HG02885 (cell line): ENCODE measurements at regions not wholly inside any gene's neighbourhood (a gene's known extent, or its start where the extent isn't known, plus 50 kb on each side); places are given as distances from the start of the nearest gene placed in this dataset.
"Not testable (repeated sequence)": the region's sequence is repeated elsewhere in the genome, so short reads cannot be mapped to it uniquely, and the experiment has no call there.

Experiments used
- ATAC-seq: cut with Tn5 transposase; IDR thresholded peaks from one replicate; pipeline ENCODE4 v1.9.1; 2021; ENCODE audit warnings: mild to moderate bottlenecking; ENCODE audit not compliant: unreplicated experiment, poor library complexity

- no peak for ATAC-seq
Observed at GRCh38 chr3:163384383-163384782, 1693.9 kb downstream of the SI start.

- ATAC-seq, result no peak
Observed at GRCh38 chr3:163382183-163382582, 1696.1 kb downstream of the SI start.

- no peak for ATAC-seq
Observed at GRCh38 chr3:163368168-163368567, 1710.1 kb downstream of the SI start.

GRCh38 chr3:163364717-163365116 is 1713.6 kb downstream of the SI start:
- no peak for ATAC-seq

GRCh38 chr3:163362151-163362550 is 1716.1 kb downstream of the SI start:
- ATAC-seq, result no peak

- ATAC-seq, result not testable (repeated sequence)
Observed at GRCh38 chr3:163361357-163361878, 1716.9 kb downstream of the SI start.

- no peak for ATAC-seq
Observed at GRCh38 chr3:163347944-163348343, 1730.4 kb downstream of the SI start.

- no peak for ATAC-seq
Observed at GRCh38 chr3:163335429-163335828, 1742.9 kb downstream of the SI start.

GRCh38 chr3:163328680-163329079 is 1749.6 kb downstream of the SI start:
- ATAC-seq, result no peak

- no peak for ATAC-seq
Observed at GRCh38 chr3:163327086-163327485, 1751.2 kb downstream of the SI start.

- no peak for ATAC-seq
Observed at GRCh38 chr3:163315786-163316185, 1762.5 kb downstream of the SI start.

- ATAC-seq, result no peak
Observed at GRCh38 chr3:163306405-163306804, 1771.9 kb downstream of the SI start.

- no peak for ATAC-seq
Observed at GRCh38 chr3:163273694-163274093, 1777.1 kb downstream of the OTOL1 start.

GRCh38 chr3:163266731-163267130 is 1770.1 kb downstream of the OTOL1 start:
- no peak for ATAC-seq

- no peak for ATAC-seq
Observed at GRCh38 chr3:163261618-163262017, 1765.0 kb downstream of the OTOL1 start.

- ATAC-seq, result no peak
Observed at GRCh38 chr3:163261056-163261455, 1764.4 kb downstream of the OTOL1 start.

GRCh38 chr3:163218336-163218735 is 1721.7 kb downstream of the OTOL1 start:
- no peak for ATAC-seq

- no peak for ATAC-seq
Observed at GRCh38 chr3:163213838-163214237, 1717.2 kb downstream of the OTOL1 start.

GRCh38 chr3:163196815-163197374 is 1700.3 kb downstream of the OTOL1 start:
- no peak for ATAC-seq

- no peak for ATAC-seq
Observed at GRCh38 chr3:163196245-163196644, 1699.6 kb downstream of the OTOL1 start.

GRCh38 chr3:163185721-163186350 is 1689.2 kb downstream of the OTOL1 start:
- ATAC-seq, result no peak

- ATAC-seq, result no peak
Observed at GRCh38 chr3:163175970-163176369, 1679.4 kb downstream of the OTOL1 start.
